ENCODE measurements at regions not wholly inside any gene's neighbourhood (a gene's known extent, or its start where the extent isn't known, plus 50 kb on each side); places are given as distances from the start of the nearest gene placed in this dataset.
"Not testable (repeated sequence)": the region's sequence is repeated elsewhere in the genome, so short reads cannot be mapped to it uniquely, and the experiment has no call there.

- DNase-seq: no peak
These were observed 389.6 kb upstream of the MON1B start for GRCh38 chr16:76801357-76801756.

- no peak for DNase-seq
These were observed 374.5 kb upstream of the MON1B start for GRCh38 chr16:76816475-76816874.

GRCh38 chr16:76818606-76819181 is 372.3 kb upstream of the MON1B start:
- DNase-seq: no peak

- no peak for DNase-seq
These were observed 371.6 kb upstream of the MON1B start for GRCh38 chr16:76819226-76819916.

GRCh38 chr16:76824221-76824620 is 366.8 kb upstream of the MON1B start:
- DNase-seq: no peak

- no peak for DNase-seq
These were observed 366.2 kb upstream of the MON1B start for GRCh38 chr16:76824791-76825190.

GRCh38 chr16:76835339-76835738 is 355.7 kb upstream of the MON1B start:
- no peak for DNase-seq

- no peak for DNase-seq
These were observed 355.1 kb upstream of the MON1B start for GRCh38 chr16:76835779-76836300.

- no peak for DNase-seq
These were observed 353.1 kb upstream of the MON1B start for GRCh38 chr16:76837872-76838271.

- DNase-seq: no peak
These were observed 336.8 kb upstream of the MON1B start for GRCh38 chr16:76854234-76854633.

- DNase-seq: no peak
These were observed 334.9 kb upstream of the MON1B start for GRCh38 chr16:76856112-76856511.

GRCh38 chr16:76857402-76857801 is 333.6 kb upstream of the MON1B start:
- no peak for DNase-seq

- DNase-seq: no peak
These were observed 328.1 kb upstream of the MON1B start for GRCh38 chr16:76862901-76863300.

- no peak for DNase-seq
These were observed 324.0 kb upstream of the MON1B start for GRCh38 chr16:76866994-76867393.

GRCh38 chr16:76875898-76876297 is 315.1 kb upstream of the MON1B start:
- no peak for DNase-seq

GRCh38 chr16:76879420-76879819 is 311.6 kb upstream of the MON1B start:
- no peak for DNase-seq

- DNase-seq: not testable (repeated sequence)
These were observed 310.5 kb upstream of the MON1B start for GRCh38 chr16:76880523-76880922.

- no peak for DNase-seq
These were observed 308.9 kb upstream of the MON1B start for GRCh38 chr16:76882105-76882504.

GRCh38 chr16:76883076-76883475 is 307.9 kb upstream of the MON1B start:
- DNase-seq: no peak

GRCh38 chr16:76885776-76886537 is 305.0 kb upstream of the MON1B start:
- no peak for DNase-seq

- DNase-seq: no peak
These were observed 293.2 kb upstream of the MON1B start for GRCh38 chr16:76897816-76898215.

- DNase-seq: no peak
These were observed 291.2 kb upstream of the MON1B start for GRCh38 chr16:76899767-76900166.

Data from hypothalamus (tissue), 51 donors.